HS-5 (cell line): ENCODE measurements at regions not wholly inside any gene's neighbourhood (a gene's known extent, or its start where the extent isn't known, plus 50 kb on each side); places are given as distances from the start of the nearest gene placed in this dataset.
"Not testable (repeated sequence)": the region's sequence is repeated elsewhere in the genome, so short reads cannot be mapped to it uniquely, and the experiment has no call there.

Experiments used
- DNase-seq: peaks from one replicate; pipeline ENCODE4 v3.0.0-alpha.2; 2012; ENCODE audit warnings: low read depth

GRCh38 chr6:121880831-121881230 is 445.4 kb downstream of the GJA1 start:
- no peak for DNase-seq

DNA sequence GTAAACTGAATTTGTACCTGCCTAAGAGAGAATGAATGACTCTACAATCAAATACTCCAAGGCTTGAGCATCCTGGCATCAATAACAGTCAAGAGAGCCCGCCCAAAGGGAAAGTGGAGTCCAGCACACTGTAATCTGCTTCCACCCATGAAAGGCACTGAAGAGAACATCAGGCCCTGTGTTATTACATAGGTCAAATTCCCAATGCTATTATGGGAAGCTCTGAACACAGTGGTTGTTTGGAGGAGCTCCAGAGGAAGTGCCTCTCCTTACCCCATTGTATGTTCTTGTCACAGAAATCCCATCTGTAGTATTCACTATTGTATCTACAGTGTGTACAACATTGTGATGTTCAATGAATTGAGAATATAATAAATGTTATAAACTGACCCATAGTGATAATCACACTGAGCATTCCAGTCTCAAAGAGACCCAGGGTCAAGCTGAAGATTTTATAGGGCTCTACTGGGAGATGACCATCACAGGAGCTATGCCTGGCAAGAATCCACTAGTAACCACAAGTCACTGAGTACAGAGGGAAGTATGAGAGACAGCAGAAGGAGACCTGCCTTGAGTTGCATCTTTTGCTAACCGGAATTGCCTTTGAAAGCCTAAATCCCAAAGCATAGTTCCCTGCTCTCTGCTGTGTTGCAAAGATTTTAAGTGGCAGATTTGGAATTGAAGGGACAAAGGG is 446.7 kb downstream of the GJA1 start:
- DNase-seq: peak; percentile 92

DNA sequence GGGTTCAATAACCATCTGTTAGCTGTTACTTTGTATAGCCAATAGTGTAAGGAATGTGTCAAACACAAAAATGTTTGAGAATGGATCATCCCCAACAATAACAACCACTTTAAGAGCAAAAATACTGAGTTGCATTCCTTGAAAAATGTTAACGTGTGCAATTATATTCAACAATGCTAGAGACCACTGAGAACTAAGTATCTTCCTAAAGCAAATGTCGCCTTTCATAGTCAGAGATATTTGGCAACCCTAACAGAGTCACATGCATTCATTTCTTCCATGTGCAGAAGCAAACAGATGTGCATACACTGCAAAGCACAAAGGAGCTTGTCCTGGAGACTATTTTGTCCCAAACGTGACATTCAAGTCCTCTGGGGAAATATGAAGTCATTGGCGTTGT is 448.6 kb downstream of the GJA1 start:
- no peak for DNase-seq

DNA sequence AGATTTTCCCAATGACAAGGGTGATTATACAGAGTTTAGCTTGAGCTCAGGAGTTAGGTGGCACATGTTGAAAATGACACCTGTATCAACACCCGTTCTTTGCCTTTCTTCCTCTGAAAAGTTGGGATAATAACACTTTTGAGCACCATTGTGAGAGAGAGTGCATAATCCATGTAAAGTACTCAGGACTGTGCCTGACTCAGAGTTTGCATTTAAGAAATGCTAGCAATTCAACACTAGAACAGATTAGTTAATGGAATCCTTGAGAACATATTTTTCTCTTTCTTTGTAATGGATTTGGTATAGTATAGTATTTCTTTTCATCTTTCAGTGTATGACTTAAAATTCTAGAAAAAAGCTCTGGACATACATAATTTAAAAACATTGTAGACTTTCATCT is 449.2 kb downstream of the GJA1 start:
- DNase-seq: no peak

DNA sequence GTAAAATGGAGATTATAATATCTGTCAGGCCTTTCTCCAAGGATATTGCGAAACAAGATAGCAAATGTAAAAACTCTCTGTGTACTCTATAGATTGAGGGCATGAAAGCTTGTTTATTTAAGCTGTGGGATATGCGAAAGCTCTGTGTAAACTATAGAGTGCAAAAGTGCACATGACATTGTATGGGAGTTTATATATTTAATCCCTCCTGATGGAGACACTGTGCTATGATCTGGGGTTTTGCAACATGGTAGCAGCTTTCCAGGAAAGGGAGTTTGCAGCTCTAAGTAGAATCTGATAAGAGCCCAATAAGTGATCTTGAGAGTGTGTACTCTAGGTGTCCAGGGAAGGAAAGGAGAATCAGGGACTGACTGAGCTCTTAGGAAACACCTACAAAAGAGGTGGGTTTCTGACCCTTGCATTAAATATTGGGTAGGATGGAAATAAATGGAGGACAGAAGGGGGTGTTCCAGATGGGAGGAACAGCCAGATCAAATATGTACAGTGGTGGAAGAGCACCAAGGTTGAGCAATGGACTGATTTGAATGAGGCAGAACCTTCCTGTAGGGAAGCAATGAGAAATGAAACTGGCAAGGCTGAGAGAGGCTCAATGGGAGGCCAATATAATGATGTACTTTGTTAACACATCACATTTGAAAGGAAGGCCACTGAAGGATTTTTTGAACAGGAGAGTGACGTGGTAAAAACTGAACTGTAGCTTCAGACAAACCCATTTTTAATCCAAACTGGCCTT is 450.1 kb downstream of the GJA1 start:
- DNase-seq: no peak

GRCh38 chr6:121886223-121886830 is 450.9 kb downstream of the GJA1 start:
- peak; percentile 56 for DNase-seq

DNA sequence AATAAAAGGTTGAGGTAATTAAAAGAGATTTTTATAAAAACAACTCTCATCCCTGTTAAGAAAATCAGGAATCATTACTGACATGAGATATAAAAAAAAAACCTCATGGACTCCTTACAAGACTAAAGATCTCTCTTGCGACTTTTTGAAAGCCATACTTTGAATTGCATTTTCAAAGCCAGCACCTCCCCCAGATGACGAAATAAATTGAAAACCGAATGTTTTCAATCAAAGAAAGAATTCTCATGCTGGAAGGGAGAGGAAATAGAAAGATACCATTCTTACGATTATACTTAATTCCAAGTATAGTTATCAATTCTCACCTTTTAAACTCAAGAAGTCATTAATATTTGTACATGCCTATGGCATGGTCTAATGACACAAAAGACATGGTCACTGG is 452.3 kb downstream of the GJA1 start:
- DNase-seq: no peak

GRCh38 chr6:121890307-121890910 is 455.0 kb downstream of the GJA1 start:
- DNase-seq: no peak

- DNase-seq: not testable (repeated sequence)
Observed at GRCh38 chr6:121895731-121896130, 460.3 kb downstream of the GJA1 start.

DNA sequence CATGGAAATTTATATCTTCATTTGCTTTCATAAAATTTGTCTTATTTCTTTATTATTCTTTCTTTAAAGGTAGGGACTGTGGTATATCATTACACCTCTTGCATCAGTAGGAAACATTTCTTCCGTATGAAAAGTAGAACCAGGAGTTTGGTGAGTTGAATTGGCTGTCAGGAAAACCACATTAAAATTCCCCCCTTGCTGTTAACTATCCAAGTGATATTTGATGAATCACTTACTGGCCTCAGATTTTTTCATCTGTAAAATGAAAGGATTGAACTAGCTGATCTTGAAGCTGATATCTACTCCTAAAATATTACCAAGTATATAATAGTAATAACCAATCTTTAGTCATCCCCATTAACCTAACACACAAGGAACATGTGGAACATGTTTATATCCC is 460.9 kb downstream of the GJA1 start:
- DNase-seq: no peak

GRCh38 chr6:121896771-121897170 is 461.3 kb downstream of the GJA1 start:
- DNase-seq: no peak

GRCh38 chr6:121897337-121897760 is 461.9 kb downstream of the GJA1 start:
- no peak for DNase-seq

GRCh38 chr6:121901432-121901831 is 466.0 kb downstream of the GJA1 start:
- DNase-seq: no peak

GRCh38 chr6:121904559-121904958 is 469.1 kb downstream of the GJA1 start:
- no peak for DNase-seq

DNA sequence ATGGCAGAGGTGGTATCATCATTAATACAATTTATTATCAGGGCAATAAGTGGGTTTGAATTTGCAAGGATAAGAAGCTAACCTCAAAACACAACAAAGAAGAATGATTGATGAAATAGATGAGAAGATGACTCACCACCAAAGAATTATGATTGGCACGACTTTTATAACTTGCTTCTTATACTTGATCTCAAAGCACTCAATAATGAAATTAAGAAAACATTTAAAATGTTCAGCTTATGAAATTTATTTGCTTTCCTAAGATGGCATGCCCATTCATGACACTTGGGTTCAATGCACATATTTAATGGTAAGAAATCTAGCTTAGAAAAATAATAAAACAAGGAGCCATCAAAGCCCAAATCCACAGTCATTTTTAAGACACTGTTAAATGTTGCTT is 477.5 kb downstream of the GJA1 start:
- no peak for DNase-seq

GRCh38 chr6:121917263-121917829 is 481.9 kb downstream of the GJA1 start:
- DNase-seq: no peak

- no peak for DNase-seq
Observed at GRCh38 chr6:121917834-121918559, 481.5 kb upstream of the HSF2 start.

GRCh38 chr6:121920616-121921015 is 478.8 kb upstream of the HSF2 start:
- DNase-seq: no peak

DNA sequence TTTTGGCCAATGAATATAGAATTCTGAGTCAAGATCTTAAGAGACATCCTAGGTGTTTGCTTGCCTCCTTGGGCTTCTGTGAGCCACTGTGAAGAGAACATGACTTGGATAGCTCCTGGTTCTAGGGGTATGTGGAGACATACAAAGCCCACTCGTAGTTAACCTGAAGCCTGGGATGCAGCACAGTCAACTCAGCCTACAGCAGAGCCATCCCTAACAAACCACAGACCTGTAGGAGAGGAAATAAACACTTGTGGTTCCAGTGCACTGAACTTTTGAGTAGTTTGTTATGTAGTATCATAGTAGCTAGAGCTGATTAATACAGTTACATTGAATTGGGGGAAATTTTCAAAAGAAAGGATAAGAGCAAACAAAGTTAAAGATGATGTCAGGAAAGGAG is 474.4 kb upstream of the HSF2 start:
- DNase-seq: no peak

DNA sequence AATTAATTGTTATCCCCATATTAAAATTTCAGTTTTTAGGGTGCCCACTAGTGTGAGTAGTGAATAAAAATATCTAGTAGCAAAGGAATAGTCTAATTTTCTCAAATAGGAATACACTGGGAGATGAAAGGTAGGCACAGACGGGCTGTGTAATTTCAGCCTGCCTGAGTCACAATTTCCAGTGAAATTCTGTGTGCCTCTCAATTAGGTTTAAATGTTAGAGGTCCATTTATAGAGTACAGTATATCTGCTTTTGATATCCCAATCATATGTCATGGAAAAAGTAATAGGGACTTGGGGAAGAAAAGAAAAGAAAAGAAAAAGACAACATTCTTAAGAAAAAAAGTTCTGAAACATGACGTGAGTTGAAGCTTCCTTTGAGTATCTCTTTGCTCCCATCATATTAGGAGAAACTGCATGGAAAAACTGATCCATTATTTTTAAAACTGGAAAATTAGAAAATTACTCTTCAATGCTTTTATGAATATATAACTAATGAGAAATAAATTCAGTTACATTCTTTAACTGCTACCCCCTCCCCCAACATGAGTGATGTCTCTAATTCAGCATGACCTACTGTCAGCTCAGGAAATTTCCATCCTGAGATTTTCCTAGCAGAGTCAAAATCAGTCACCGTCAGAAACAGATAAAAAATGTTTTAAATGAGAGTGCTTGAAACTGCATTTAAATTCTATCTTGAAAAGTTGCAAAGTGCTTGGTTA is 473.8 kb upstream of the HSF2 start:
- DNase-seq: no peak

- DNase-seq: no peak
Observed at GRCh38 chr6:121929301-121929700, 470.2 kb upstream of the HSF2 start.
